ENCODE measurements at regions not wholly inside any gene's neighbourhood (a gene's known extent, or its start where the extent isn't known, plus 50 kb on each side); places are given as distances from the start of the nearest gene placed in this dataset.

DNA sequence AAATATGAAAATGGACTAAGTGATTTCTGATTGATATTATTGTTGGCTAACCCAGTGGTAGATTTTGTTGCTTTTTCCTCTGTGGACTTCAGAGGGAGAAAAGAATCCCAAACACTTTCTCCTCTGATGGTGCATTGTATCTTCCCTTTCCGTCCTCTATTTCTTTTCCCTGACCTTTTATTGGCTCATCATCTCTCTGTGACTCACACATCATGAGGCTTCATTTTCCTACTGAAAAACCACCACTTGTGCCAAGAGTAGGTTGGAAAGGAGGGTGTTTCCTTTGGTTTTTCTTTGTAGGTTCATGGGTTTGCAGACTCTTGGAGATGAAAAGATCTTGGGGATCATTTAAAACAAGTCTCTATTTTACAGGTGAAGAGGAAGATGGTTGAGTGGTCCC lies 311.7 kb upstream of the JAG1 start:
- CTCF ChIA-PET (ENCODE audit: partially characterized antibody): interaction anchor here (1.1 kb wide), 1 partner anchor 11 kb away, joined by 3 read pairs; no protein-coding TSS in a partner anchor
- no peaks in the 10 kb centered on the region for H3K4me1 ChIP-seq (replicated peaks in 1 of 4; ENCODE audit: control insufficient read depth in 3 of 4, insufficient read depth in 4 of 4, low read length in 3 of 4)
- WGBS, 2 experiments (ENCODE audit: extremely low coverage in 1 of 2, insufficient coverage in 1 of 2, insufficient read length in 1 of 2, insufficient replicate concordance in 2 of 2, low coverage in 1 of 2, low lambda C conversion rate in 2 of 2, missing lambda C conversion rate in 1 of 2): 33% methylated on average over 1 of the region's 1 CpG; no CpG with 5 or more reads in 1 of the 2 experiments

More for the DNA sequence above, 311.7 kb upstream of the JAG1 start:
- H3K36me3 ChIP-seq (ENCODE audit: control insufficient read depth in 2 of 4, insufficient read depth in 4 of 4, low read length in 3 of 4): no peaks in the 10 kb centered on the region
- no peak overlapping the region for H3K4ac ChIP-seq (replicated peaks; ENCODE audit: insufficient read length, low read depth, low read length)
- no peak overlapping the region for H3K18ac ChIP-seq (ENCODE audit: extremely low read depth, low read length)
- no peak overlapping the region for H4K91ac ChIP-seq (replicated peaks; ENCODE audit: insufficient read length, low read length)
- H3K79me1 ChIP-seq (ENCODE audit: low read depth, low read length): no peaks in the 10 kb centered on the region
- no peak overlapping the region for H2BK15ac ChIP-seq (ENCODE audit: low read length)
- no peak overlapping the region for H2BK5ac ChIP-seq (ENCODE audit: low read depth, low read length)
- no peaks in the 10 kb centered on the region; a peak in 1 of 7 replicates for H3K27me3 ChIP-seq (replicated peaks in 1 of 4; ENCODE audit: control insufficient read depth in 3 of 4, extremely low read depth in 1 of 4, insufficient read depth in 3 of 4, low read length in 3 of 4)
- H2BK12ac ChIP-seq (ENCODE audit: low read depth, low read length): no peak overlapping the region
- no peaks in the 10 kb centered on the region for H3K9me3 ChIP-seq (ENCODE audit: insufficient read depth in 2 of 2, low read depth in 1 of 2, low read length in 1 of 2)
- no peak overlapping the region for H3K23ac ChIP-seq (ENCODE audit: insufficient read length)
- H3K23me2 ChIP-seq (ENCODE audit: low read depth, low read length): no peaks in the 10 kb centered on the region
- TF ChIP-seq GTF2F1 (IDR thresholded peaks at IDR 0.05; ENCODE audit: borderline replicate concordance, low read depth, low read length) (no peak), TAF7 (optimal IDR thresholded peaks at IDR 0.05; ENCODE audit: borderline replicate concordance, low read depth, low read length) (no peak), MAFK (IDR thresholded peaks at IDR 0.05; ENCODE audit: low read depth, low read length) (no peak), BCL11A (IDR thresholded peaks at IDR 0.05; ENCODE audit: low read depth in 2 of 2, low read length in 2 of 2) (no peak), EP300 (IDR thresholded peaks at IDR 0.05; ENCODE audit: borderline replicate concordance in 1 of 2, low read depth in 2 of 2, low read length in 2 of 2) (no peak), SAP30 (IDR thresholded peaks at IDR 0.05; ENCODE audit: insufficient read depth, insufficient replicate concordance, low read length) (no peak), TAF1 (IDR thresholded peaks at IDR 0.05; ENCODE audit: low read depth, low read length) (no peak), SIRT6 (IDR thresholded peaks at IDR 0.05; ENCODE audit: low read length) (no peak)
- TF ChIP-seq, protein P1, sequence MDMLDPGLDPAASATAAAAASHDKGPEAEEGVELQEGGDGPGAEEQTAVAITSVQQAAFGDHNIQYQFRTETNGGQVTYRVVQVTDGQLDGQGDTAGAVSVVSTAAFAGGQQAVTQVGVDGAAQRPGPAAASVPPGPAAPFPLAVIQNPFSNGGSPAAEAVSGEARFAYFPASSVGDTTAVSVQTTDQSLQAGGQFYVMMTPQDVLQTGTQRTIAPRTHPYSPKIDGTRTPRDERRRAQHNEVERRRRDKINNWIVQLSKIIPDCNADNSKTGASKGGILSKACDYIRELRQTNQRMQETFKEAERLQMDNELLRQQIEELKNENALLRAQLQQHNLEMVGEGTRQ (IDR thresholded peaks at IDR 0.05; ENCODE audit: low read length): no peak
- H3K27ac ChIP-seq (ENCODE audit: low read depth, low read length): no peak overlapping the region
- no peak overlapping the region for H3K14ac ChIP-seq (ENCODE audit: insufficient read length)
- H3K4me3 ChIP-seq (ENCODE audit: extremely low read depth in 1 of 4, insufficient read depth in 2 of 4, low read depth in 3 of 4, low read length in 4 of 4): no peak overlapping the region
- no peak overlapping the region for H2AK5ac ChIP-seq (ENCODE audit: low read depth, low read length)
- FAIRE-seq (no peak), DNase-seq (ENCODE audit: low read depth in 1 of 2, low spot score in 2 of 2) (no peak)
- no peak overlapping the region for H4K5ac ChIP-seq (ENCODE audit: insufficient read length, low read depth, low read length)
- no peaks in the 10 kb centered on the region for H4K20me1 ChIP-seq (replicated peaks in 1 of 2; ENCODE audit: control insufficient read depth in 1 of 2, insufficient read depth in 2 of 2, low read length in 2 of 2)
- H2AFZ ChIP-seq (ENCODE audit: low read length): no peak overlapping the region
- POLR2A ChIA-PET (ENCODE audit: partially characterized antibody): no interaction called here
- no peak overlapping the region for H2BK120ac ChIP-seq (replicated peaks; ENCODE audit: low read depth, low read length)
- no peak overlapping the region for H4K8ac ChIP-seq (ENCODE audit: extremely low read depth, insufficient read depth, low read length)
- no peaks in the 10 kb centered on the region for H3K79me2 ChIP-seq (ENCODE audit: control insufficient read depth in 1 of 2, insufficient read depth in 2 of 2, low read length in 2 of 2)
- H3K4me2 ChIP-seq (ENCODE audit: insufficient read depth in 1 of 2, low read depth in 2 of 2, low read length in 2 of 2): no peak overlapping the region
- no peak overlapping the region for H3K9ac ChIP-seq (replicated peaks in 1 of 4; ENCODE audit: extremely low read depth in 1 of 4, low read depth in 3 of 4, low read length in 3 of 4)
- H2BK20ac ChIP-seq (ENCODE audit: low read length): no peak overlapping the region
- no peak overlapping the region for H3K56ac ChIP-seq (replicated peaks; ENCODE audit: insufficient read length, low read depth, low read length)

Data from H1 (cell line).